BE2C (cell line): ENCODE measurements at regions not wholly inside any gene's neighbourhood (a gene's known extent, or its start where the extent isn't known, plus 50 kb on each side); places are given as distances from the start of the nearest gene placed in this dataset.
"Not testable (repeated sequence)": the region's sequence is repeated elsewhere in the genome, so short reads cannot be mapped to it uniquely, and the experiment has no call there.

Experiments
- DNase-seq: peaks from one replicate; pipeline ENCODE4 v3.0.0-alpha.2; 2020
- H3K27me3 ChIP-seq: fragments of 250-450 bp; sonication (Bioruptor Pico); 2 replicates; pipeline ENCODE4 v1.5.1; 2020; ENCODE audit warnings: mild to moderate bottlenecking
- H3K36me3 ChIP-seq: fragments of 250-450 bp; sonication (Bioruptor Pico); 2 replicates; pipeline ENCODE4 v1.5.1; 2020; ENCODE audit warnings: mild to moderate bottlenecking
- H3K4me1 ChIP-seq: fragments of 250-450 bp; sonication (Bioruptor Pico); 2 replicates; pipeline ENCODE4 v1.5.1; 2020
- H3K4me3 ChIP-seq: 2 replicates; pipeline ENCODE4 v1.5.1; 2011; ENCODE audit warnings: low read depth, low read length
- H3K9me3 ChIP-seq: fragments of 250-450 bp; sonication (Bioruptor Pico); 2 replicates; pipeline ENCODE4 v1.5.1; 2020
- CTCF ChIP-seq: IDR thresholded peaks from 2 replicates; pipeline ENCODE4 v1.5.1; 2012; ENCODE audit warnings: mild to moderate bottlenecking, low read depth, low read length

- no peak for DNase-seq
- TF ChIP-seq CTCF, result no peak
- no peaks in the 10 kb centered on the region for H3K9me3 ChIP-seq
- no peaks in the 10 kb centered on the region for H3K36me3 ChIP-seq
- no peaks in the 10 kb centered on the region for H3K27me3 ChIP-seq
- no peaks in the 10 kb centered on the region for H3K4me1 ChIP-seq
- H3K4me3 ChIP-seq, result no peak overlapping the region
Measured at GRCh38 chr2:208781166-208781565, 374.6 kb downstream of the PTH2R start.

- no peak overlapping the region for H3K4me3 ChIP-seq
- TF ChIP-seq CTCF, result no peak
- no peaks in the 10 kb centered on the region for H3K9me3 ChIP-seq
- H3K36me3 ChIP-seq, result no peaks in the 10 kb centered on the region
- H3K4me1 ChIP-seq, result no peaks in the 10 kb centered on the region
- H3K27me3 ChIP-seq, result no peaks in the 10 kb centered on the region
- no peak for DNase-seq
Measured at GRCh38 chr2:208782097-208782496, 375.5 kb downstream of the PTH2R start.

DNA sequence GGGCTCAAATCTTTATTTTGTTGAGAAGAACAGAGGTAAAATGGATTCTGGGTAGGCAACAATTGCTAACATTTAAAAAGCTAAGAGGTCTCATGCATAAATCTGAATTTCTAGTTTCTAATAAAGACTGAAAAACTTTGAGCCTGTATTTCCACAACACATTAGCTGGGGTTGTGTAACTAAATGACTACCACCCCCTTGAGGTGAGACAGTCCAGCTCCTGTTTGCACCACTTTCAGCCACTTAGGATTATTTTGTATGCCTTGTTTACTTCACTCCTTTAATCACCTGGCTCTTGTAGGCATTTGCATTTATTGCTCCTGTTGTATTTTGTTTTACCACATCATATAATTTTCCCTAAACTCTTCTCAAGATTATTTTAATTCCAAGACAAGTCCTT, 376.6 kb downstream of the PTH2R start:
- TF ChIP-seq CTCF, result peak; percentile 43
- no peak for DNase-seq

DNA sequence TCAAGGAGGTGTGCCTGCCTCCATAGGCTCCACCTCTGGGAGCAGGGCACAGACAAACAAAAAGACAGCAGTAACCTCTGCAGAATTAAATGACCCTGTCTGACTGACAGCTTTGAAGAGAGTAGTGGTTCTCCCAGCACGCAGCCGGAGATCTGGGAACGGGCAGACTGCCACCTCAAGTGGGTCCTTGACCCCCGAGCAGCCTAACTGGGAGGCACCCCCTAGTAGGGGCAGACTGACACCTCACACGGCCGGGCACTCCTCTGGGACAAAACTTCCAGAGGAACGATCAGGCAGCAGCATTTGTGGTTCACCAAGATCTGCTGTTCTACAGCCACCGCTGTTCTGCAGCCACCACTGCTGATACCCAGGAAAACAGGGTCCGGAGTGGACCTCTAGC, 378.2 kb downstream of the PTH2R start:
- not testable (repeated sequence) for H3K4me3 ChIP-seq, H3K36me3 ChIP-seq, DNase-seq, H3K27me3 ChIP-seq, H3K9me3 ChIP-seq, H3K4me1 ChIP-seq

More for the DNA sequence above, 376.6 kb downstream of the PTH2R start:
- Histone ChIP-seq H3K4me3 (no peak overlapping the region), H3K36me3 (no peaks in the 10 kb centered on the region), H3K9me3 (no peaks in the 10 kb centered on the region), H3K27me3 (no peaks in the 10 kb centered on the region), H3K4me1 (no peaks in the 10 kb centered on the region)

GRCh38 chr2:208791257-208791656, 384.7 kb downstream of the PTH2R start:
- H3K4me3 ChIP-seq, result no peak overlapping the region
- no peaks in the 10 kb centered on the region for H3K36me3 ChIP-seq
- H3K4me1 ChIP-seq, result no peaks in the 10 kb centered on the region
- no peaks in the 10 kb centered on the region for H3K27me3 ChIP-seq
- no peaks in the 10 kb centered on the region for H3K9me3 ChIP-seq
- DNase-seq, result no peak
- no peak for TF ChIP-seq CTCF

- no peaks in the 10 kb centered on the region for H3K36me3 ChIP-seq
- DNase-seq, result no peak
- no peaks in the 10 kb centered on the region for H3K4me1 ChIP-seq
- no peaks in the 10 kb centered on the region for H3K9me3 ChIP-seq
- H3K27me3 ChIP-seq, result no peaks in the 10 kb centered on the region
- H3K4me3 ChIP-seq, result no peak overlapping the region
- no peak for TF ChIP-seq CTCF
Measured at GRCh38 chr2:208792766-208793165, 386.2 kb downstream of the PTH2R start.

GRCh38 chr2:208793434-208793833, 386.8 kb downstream of the PTH2R start:
- no peaks in the 10 kb centered on the region for H3K4me1 ChIP-seq
- no peak overlapping the region for H3K4me3 ChIP-seq
- no peaks in the 10 kb centered on the region for H3K36me3 ChIP-seq
- no peaks in the 10 kb centered on the region for H3K9me3 ChIP-seq
- no peak for TF ChIP-seq CTCF
- no peaks in the 10 kb centered on the region for H3K27me3 ChIP-seq
- no peak for DNase-seq
